ENCODE measurements at regions not wholly inside any gene's neighbourhood (a gene's known extent, or its start where the extent isn't known, plus 50 kb on each side); places are given as distances from the start of the nearest gene placed in this dataset.

DNA sequence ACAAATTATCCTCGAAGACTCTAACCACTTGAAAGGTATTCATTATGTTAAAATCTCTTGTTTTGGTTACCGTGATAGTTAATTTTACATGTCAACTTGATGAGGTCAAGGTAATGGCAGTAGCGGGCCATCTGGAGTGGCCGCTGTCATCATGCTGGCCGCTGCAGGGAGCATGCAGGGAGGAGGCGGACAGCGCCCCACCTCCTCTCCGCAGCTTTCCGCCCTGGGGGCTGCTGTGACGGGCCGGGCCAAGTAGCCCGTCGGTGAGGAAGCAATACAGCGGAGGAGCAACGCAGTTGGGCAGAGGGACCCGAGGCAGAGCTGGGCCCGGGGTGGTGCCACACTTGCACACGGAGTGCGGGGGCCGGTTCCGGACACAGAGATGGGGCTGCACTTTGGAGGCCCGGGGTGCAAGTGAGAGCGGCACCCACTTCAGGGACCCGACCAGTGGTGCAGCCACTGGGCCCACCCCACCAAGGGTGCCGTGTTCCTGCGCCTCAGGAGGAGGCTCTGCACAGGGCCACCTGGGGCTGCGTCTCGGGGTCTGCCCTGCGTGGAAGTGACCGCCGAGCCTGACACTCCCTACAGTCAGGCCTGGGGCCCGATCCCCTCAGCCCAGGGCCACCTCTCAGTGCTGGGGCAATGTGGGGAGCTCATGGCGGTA lies 452.4 kb downstream of the LRATD1 start:
- Mint-ChIP-seq H3K27ac (no peak overlapping the region), H3K27me3 (ENCODE audit: low read depth) (no peaks in the 10 kb centered on the region), H3K9me3 (no peaks in the 10 kb centered on the region), H3K4me3 (no peak overlapping the region), H3K4me1 (ENCODE audit: low read depth) (no peaks in the 10 kb centered on the region), H3K36me3 (ENCODE audit: low read depth) (no peaks in the 10 kb centered on the region)

- H3K4me1 Mint-ChIP-seq (ENCODE audit: low read depth) = peaks cover 5% of the 10 kb centered on the region
- no peak overlapping the region for H3K4me3 Mint-ChIP-seq
- H3K9me3 Mint-ChIP-seq = no peaks in the 10 kb centered on the region
- no peaks in the 10 kb centered on the region for H3K27me3 Mint-ChIP-seq (ENCODE audit: low read depth)
- H3K36me3 Mint-ChIP-seq (ENCODE audit: low read depth) = no peaks in the 10 kb centered on the region
- H3K27ac Mint-ChIP-seq = no peak overlapping the region
Measured at GRCh38 chr2:15092181-15092580, 459.7 kb downstream of the LRATD1 start.

- Mint-ChIP-seq H3K36me3 (ENCODE audit: low read depth) (no peaks in the 10 kb centered on the region), H3K4me1 (ENCODE audit: low read depth) (peaks cover 5% of the 10 kb centered on the region), H3K4me3 (no peak overlapping the region), H3K27ac (no peak overlapping the region), H3K9me3 (no peaks in the 10 kb centered on the region), H3K27me3 (ENCODE audit: low read depth) (no peaks in the 10 kb centered on the region)
Measured at GRCh38 chr2:15092691-15093090, 460.2 kb downstream of the LRATD1 start.

DNA sequence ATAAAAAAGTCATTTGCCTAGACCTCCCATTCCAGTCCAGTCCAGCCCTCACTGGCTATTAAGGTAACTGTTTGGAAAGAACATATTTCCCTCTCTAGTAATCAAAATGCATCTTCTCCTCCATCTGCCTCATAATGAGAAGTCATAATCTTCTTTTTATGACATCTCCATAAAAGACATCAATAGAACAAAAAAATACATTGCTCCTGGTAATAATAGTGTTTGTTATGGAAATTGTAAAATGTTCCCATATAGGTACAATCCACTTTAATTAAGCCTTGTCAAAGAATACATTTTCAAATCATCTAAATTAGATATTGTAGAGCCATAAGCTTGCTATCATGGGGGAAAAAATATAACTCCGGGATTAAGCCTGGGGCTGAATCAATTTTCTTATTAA lies 461.6 kb downstream of the LRATD1 start:
- no peak overlapping the region for H3K4me3 Mint-ChIP-seq
- no peaks in the 10 kb centered on the region for H3K27me3 Mint-ChIP-seq (ENCODE audit: low read depth)
- H3K36me3 Mint-ChIP-seq (ENCODE audit: low read depth) = no peaks in the 10 kb centered on the region
- H3K4me1 Mint-ChIP-seq (ENCODE audit: low read depth) = peaks cover 5% of the 10 kb centered on the region
- H3K27ac Mint-ChIP-seq = no peak overlapping the region
- no peaks in the 10 kb centered on the region for H3K9me3 Mint-ChIP-seq

- H3K27ac Mint-ChIP-seq = no peak overlapping the region
- H3K4me3 Mint-ChIP-seq = no peak overlapping the region
- no peaks in the 10 kb centered on the region for H3K9me3 Mint-ChIP-seq
- peaks cover 5% of the 10 kb centered on the region for H3K4me1 Mint-ChIP-seq (ENCODE audit: low read depth)
- no peaks in the 10 kb centered on the region for H3K36me3 Mint-ChIP-seq (ENCODE audit: low read depth)
- no peaks in the 10 kb centered on the region for H3K27me3 Mint-ChIP-seq (ENCODE audit: low read depth)
Measured at GRCh38 chr2:15096873-15097272, 464.3 kb downstream of the NBAS start.

DNA sequence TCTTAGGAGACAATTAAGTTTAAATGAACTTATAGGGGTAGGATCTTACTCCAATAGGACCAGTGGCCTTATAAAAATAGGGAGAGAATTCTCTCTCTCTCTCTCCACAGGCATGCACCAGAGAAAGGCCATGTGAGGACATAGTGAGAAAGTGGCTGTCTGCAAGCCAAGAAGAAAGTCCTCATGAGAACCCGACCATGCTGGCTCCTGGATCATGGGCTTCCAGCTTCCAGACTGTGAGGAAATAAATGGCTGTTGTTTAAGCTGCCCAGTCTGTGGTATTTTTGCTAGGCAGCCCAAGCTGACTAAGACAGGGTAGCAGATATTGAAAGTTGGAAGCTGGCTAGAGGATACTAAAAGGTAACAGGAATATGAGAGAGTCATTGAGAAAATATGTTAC lies 454.0 kb downstream of the NBAS start:
- H3K27me3 Mint-ChIP-seq (ENCODE audit: low read depth) = no peaks in the 10 kb centered on the region
- H3K4me1 Mint-ChIP-seq (ENCODE audit: low read depth) = no peaks in the 10 kb centered on the region
- no peak overlapping the region for H3K27ac Mint-ChIP-seq
- peaks cover 7% of the 10 kb centered on the region for H3K36me3 Mint-ChIP-seq (ENCODE audit: low read depth)
- no peak overlapping the region for H3K4me3 Mint-ChIP-seq
- H3K9me3 Mint-ChIP-seq = peaks cover 19% of the 10 kb centered on the region

- H3K27ac Mint-ChIP-seq = no peak overlapping the region
- peaks cover 44% of the 10 kb centered on the region for H3K9me3 Mint-ChIP-seq
- no peaks in the 10 kb centered on the region for H3K27me3 Mint-ChIP-seq (ENCODE audit: low read depth)
- no peaks in the 10 kb centered on the region for H3K4me1 Mint-ChIP-seq (ENCODE audit: low read depth)
- H3K36me3 Mint-ChIP-seq (ENCODE audit: low read depth) = peaks cover 9% of the 10 kb centered on the region
- H3K4me3 Mint-ChIP-seq = no peak overlapping the region
Measured at GRCh38 chr2:15111718-15112117, 449.4 kb downstream of the NBAS start.

DNA sequence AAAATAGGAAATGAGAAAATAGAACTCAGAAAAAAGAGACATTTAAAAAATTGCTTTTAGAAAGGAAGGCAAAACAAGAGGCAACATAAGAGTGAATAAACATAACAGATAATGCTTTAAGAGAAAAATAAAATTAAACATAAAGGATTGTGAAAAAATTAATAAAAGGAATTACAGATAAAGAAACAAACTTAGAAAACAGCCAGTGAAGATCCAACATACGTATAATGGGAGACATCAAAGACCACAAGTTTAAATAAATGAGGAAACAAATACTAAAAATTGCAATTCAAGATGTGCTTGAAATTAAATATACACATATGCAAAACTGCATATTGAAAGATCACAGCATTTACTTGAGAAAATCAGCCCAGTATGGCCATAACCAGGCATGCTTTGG lies 448.9 kb downstream of the NBAS start:
- Mint-ChIP-seq H3K27me3 (ENCODE audit: low read depth) (no peaks in the 10 kb centered on the region), H3K36me3 (ENCODE audit: low read depth) (peaks cover 9% of the 10 kb centered on the region), H3K4me1 (ENCODE audit: low read depth) (no peaks in the 10 kb centered on the region), H3K27ac (no peak overlapping the region), H3K4me3 (no peak overlapping the region), H3K9me3 (peaks cover 44% of the 10 kb centered on the region)

- Mint-ChIP-seq H3K4me1 (ENCODE audit: low read depth) (no peaks in the 10 kb centered on the region), H3K36me3 (ENCODE audit: low read depth) (peaks cover 8% of the 10 kb centered on the region), H3K27ac (no peak overlapping the region), H3K4me3 (no peak overlapping the region), H3K27me3 (ENCODE audit: low read depth) (no peaks in the 10 kb centered on the region), H3K9me3 (peaks cover 37% of the 10 kb centered on the region)
Measured at GRCh38 chr2:15115776-15116175, 445.4 kb downstream of the NBAS start.

- no peaks in the 10 kb centered on the region for H3K4me1 Mint-ChIP-seq (ENCODE audit: low read depth)
- H3K27ac Mint-ChIP-seq = no peak overlapping the region
- no peaks in the 10 kb centered on the region for H3K27me3 Mint-ChIP-seq (ENCODE audit: low read depth)
- H3K36me3 Mint-ChIP-seq (ENCODE audit: low read depth) = peaks cover 5% of the 10 kb centered on the region
- H3K9me3 Mint-ChIP-seq = peaks cover 29% of the 10 kb centered on the region
- no peak overlapping the region for H3K4me3 Mint-ChIP-seq
Measured at GRCh38 chr2:15116830-15117229, 444.3 kb downstream of the NBAS start.

All from T-helper 1 cell treated with Interleukin-12 subunit alpha and Interleukin-12 subunit beta and Interleukin-4 antibody, amounts not matched to agents 30 μg/mL and 1 μg/mL, for 36 hours (primary cell).